Osteocyte (in vitro differentiated cells): ENCODE measurements at regions not wholly inside any gene's neighbourhood (a gene's known extent, or its start where the extent isn't known, plus 50 kb on each side); places are given as distances from the start of the nearest gene placed in this dataset.
A peak's percentile ranks its signal among the peaks of the same experiment; 100 is the strongest.

Experiments
- DNase-seq: peaks from one replicate; pipeline ENCODE4 v3.0.0; 2021; ENCODE audit warnings: mixed read lengths; ENCODE audit not compliant: unreplicated experiment; ENCODE audit errors: extremely low spot score
- H3K27ac Mint-ChIP-seq: one replicate; pipeline ENCODE4 v1.8.0; 2021; ENCODE audit warnings: mild to moderate bottlenecking, mixed read lengths; ENCODE audit not compliant: unreplicated experiment
- H3K27me3 Mint-ChIP-seq: one replicate; pipeline ENCODE4 v1.8.0; 2021; ENCODE audit warnings: mixed read lengths; ENCODE audit not compliant: unreplicated experiment
- H3K36me3 Mint-ChIP-seq: one replicate; pipeline ENCODE4 v1.8.0; 2021; ENCODE audit warnings: mixed read lengths; ENCODE audit not compliant: unreplicated experiment
- H3K4me1 Mint-ChIP-seq: one replicate; pipeline ENCODE4 v1.8.0; 2021; ENCODE audit warnings: mixed read lengths; ENCODE audit not compliant: unreplicated experiment
- H3K4me3 Mint-ChIP-seq: one replicate; pipeline ENCODE4 v1.8.0; 2021; ENCODE audit warnings: mild to moderate bottlenecking, moderate library complexity, mixed read lengths; ENCODE audit not compliant: unreplicated experiment
- H3K9me3 Mint-ChIP-seq: one replicate; pipeline ENCODE4 v1.8.0; 2021; ENCODE audit warnings: mixed read lengths; ENCODE audit not compliant: unreplicated experiment
- TF ChIP-seq, protein P1 (sequence below): fragments of 200-600 bp; sonication (generic); IDR thresholded peaks from 2 replicates; pipeline ENCODE4 v1.5.0; 2021; ENCODE audit warnings: antibody characterized with exemption, mild to moderate bottlenecking, moderate library complexity

DNA sequence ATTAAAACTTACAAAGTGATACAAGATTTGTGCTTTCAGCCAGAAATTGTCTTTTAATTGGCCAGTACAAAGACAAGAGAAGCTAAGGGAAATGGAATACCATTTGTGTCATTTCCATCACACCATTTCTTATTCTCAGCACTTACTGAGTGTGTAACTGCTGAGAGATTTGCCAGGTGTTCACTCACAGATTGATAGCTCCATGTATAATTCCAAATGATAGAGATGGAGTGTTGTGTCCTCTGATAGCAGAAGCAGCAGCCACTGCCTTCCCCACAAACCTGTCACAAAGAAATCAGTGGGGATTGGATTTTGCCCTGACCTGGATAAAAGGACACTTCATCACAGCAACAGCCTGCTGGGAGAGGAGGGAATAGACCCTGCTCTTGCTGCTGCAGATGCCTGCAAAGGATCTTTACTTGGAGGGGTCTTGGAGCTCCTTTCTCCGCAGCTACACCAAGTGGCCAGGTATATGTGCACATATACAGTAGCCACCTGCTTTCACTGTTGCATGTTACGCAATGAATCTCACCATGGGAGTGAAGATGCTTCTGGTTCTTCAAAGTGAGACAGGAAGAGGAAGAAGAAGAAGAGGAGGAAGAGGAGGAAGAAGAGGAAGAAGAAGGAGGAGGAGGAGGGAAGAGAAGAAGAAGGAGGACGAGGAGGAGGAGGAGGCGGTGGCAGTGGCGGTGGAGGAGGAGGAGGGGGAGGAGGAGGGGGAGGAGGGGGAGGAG, 78.7 kb upstream of the KCNJ15 start:
- Mint-ChIP-seq H3K27me3 (no peaks in the 10 kb centered on the region), H3K4me1 (peaks cover 52% of the 10 kb centered on the region)

DNA sequence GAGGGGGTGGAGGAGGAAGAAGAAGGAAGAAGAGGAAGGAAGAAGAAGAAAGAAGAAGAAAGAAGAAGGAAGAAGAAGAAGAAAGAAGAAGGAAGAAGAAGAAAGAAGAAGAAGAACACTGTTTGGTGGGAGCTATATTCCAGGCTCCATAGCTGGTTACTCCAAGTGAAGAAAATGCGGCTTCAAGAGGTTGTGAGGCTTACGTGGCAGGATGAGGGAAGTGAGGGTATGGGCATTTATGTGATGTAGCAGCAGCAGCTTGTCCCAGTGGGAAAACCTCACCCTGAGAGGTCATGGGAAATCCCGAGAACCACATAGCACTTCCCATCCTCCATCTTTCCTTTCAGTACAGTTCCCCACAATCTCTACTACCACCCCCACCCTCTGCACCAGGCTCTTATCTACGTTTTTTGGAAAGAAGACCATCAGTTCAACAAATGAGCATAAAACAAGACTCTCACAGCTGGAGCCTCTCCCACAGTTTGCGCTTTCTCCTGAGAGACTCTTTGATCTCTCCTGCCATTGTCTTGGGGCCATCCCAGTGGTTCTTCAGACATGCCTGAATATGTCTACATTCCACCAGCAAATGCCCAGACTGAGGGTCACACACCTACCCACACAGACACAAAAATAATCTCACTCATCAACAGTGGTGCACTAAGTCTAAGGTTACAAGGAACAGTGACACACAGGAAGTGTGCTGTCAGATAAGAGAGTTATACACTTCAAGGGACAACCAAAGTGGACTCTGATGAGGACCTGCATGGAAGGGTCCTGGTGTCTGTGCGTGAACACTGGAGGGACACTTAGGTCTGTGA, 77.9 kb upstream of the KCNJ15 start:
- TF ChIP-seq, protein P1, sequence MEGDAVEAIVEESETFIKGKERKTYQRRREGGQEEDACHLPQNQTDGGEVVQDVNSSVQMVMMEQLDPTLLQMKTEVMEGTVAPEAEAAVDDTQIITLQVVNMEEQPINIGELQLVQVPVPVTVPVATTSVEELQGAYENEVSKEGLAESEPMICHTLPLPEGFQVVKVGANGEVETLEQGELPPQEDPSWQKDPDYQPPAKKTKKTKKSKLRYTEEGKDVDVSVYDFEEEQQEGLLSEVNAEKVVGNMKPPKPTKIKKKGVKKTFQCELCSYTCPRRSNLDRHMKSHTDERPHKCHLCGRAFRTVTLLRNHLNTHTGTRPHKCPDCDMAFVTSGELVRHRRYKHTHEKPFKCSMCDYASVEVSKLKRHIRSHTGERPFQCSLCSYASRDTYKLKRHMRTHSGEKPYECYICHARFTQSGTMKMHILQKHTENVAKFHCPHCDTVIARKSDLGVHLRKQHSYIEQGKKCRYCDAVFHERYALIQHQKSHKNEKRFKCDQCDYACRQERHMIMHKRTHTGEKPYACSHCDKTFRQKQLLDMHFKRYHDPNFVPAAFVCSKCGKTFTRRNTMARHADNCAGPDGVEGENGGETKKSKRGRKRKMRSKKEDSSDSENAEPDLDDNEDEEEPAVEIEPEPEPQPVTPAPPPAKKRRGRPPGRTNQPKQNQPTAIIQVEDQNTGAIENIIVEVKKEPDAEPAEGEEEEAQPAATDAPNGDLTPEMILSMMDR, result no peak
- no peak overlapping the region for H3K4me3 Mint-ChIP-seq
- H3K9me3 Mint-ChIP-seq, result peaks cover 3% of the 10 kb centered on the region
- DNase-seq, result no peak
- H3K36me3 Mint-ChIP-seq, result no peaks in the 10 kb centered on the region
- H3K27me3 Mint-ChIP-seq, result no peaks in the 10 kb centered on the region
- no peak overlapping the region for H3K27ac Mint-ChIP-seq
- H3K4me1 Mint-ChIP-seq, result peaks cover 44% of the 10 kb centered on the region

More for the DNA sequence above, 78.7 kb upstream of the KCNJ15 start:
- Mint-ChIP-seq H3K9me3 (peaks cover 3% of the 10 kb centered on the region), H3K27ac (no peak overlapping the region), H3K4me3 (no peak overlapping the region), H3K36me3 (no peaks in the 10 kb centered on the region)
- TF ChIP-seq, protein P1, result no peak
- no peak for DNase-seq

DNA sequence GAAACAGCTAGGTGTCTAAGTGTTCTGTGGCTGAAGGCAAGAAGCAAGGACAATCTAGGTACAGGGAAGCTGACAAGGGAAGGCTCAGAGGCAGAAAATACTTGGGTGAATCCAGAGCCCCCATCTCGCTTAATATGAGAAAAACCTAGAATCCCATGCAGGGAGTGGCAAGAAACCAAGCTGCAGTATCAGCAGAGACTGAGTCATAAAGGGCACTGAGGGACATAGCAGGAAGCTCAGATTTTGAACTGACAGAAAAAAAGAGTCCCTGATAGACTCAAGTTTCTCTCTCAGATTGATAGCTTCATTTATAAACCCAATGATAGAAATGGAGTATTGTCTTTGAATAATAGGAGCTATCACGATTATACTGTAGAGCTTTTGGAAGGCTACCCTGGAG, 77.3 kb upstream of the KCNJ15 start:
- Mint-ChIP-seq H3K9me3 (peaks cover 3% of the 10 kb centered on the region), H3K36me3 (no peaks in the 10 kb centered on the region), H3K27me3 (no peaks in the 10 kb centered on the region), H3K4me3 (no peak overlapping the region), H3K27ac (no peak overlapping the region), H3K4me1 (peaks cover 40% of the 10 kb centered on the region)
- TF ChIP-seq, protein P1, result no peak
- DNase-seq, result no peak

DNA sequence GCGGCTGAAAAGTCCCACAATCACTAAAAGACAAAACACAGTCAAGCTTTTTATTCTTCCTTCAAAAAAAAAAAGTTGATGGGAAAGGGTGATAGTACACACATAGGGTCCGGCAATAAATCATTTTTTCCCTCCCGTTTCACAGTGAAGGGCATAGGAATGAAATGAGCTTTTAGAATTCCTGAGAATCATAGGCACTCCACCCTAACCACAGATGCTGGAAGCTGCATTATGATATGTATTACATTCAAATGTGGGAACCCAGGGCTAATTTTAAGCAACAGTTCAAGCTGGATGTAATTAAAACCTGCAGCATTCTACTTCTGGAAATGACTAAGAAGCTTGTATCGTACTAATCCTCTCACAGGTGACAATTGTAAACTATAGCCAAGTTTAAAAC, 75.7 kb upstream of the KCNJ15 start:
- H3K4me1 Mint-ChIP-seq, result peaks cover 30% of the 10 kb centered on the region
- TF ChIP-seq, protein P1, result no peak
- H3K9me3 Mint-ChIP-seq, result peaks cover 6% of the 10 kb centered on the region
- H3K27ac Mint-ChIP-seq, result peak overlapping the region; percentile 5
- DNase-seq, result no peak
- no peak overlapping the region for H3K4me3 Mint-ChIP-seq
- no peaks in the 10 kb centered on the region for H3K36me3 Mint-ChIP-seq
- H3K27me3 Mint-ChIP-seq, result no peaks in the 10 kb centered on the region

DNA sequence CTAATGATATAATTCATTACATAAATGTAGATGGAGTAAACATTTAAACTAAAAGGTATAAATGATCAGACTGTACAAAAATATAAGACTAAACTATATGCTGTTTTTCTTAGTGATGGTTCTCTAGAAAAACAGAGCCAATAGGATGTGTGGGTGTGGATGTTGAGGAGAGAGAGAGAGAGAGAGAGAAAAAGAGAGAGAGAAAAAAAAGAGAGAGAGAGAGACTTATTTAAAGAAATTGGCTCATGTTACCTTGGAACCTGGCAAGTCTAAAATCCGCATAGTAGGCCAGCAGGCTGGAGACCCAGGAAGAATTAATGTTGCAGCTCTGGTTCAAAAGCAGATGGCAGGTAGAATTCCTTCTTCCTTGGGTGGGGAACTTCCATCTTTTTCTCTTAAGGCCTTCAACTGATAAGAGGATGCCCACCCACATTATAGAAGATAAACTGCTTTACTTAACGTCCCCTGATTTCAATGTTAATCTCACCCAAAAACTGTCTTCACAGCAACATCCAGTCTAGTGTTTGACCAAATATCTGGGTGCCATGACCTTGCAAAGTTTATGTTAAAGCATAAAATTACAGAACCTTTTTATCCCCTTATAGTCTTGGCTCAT, 74.3 kb upstream of the KCNJ15 start:
- no peaks in the 10 kb centered on the region for H3K27me3 Mint-ChIP-seq
- peaks cover 13% of the 10 kb centered on the region for H3K9me3 Mint-ChIP-seq
- TF ChIP-seq, protein P1, result no peak
- no peaks in the 10 kb centered on the region for H3K36me3 Mint-ChIP-seq
- H3K27ac Mint-ChIP-seq, result no peak overlapping the region
- H3K4me3 Mint-ChIP-seq, result no peak overlapping the region
- DNase-seq, result no peak
- peaks cover 30% of the 10 kb centered on the region for H3K4me1 Mint-ChIP-seq
